ENCODE measurements at regions not wholly inside any gene's neighbourhood (a gene's known extent, or its start where the extent isn't known, plus 50 kb on each side); places are given as distances from the start of the nearest gene placed in this dataset.
A peak's percentile ranks its signal among the peaks of the same experiment; 100 is the strongest.

- Histone ChIP-seq H3K4me3 (no peak overlapping the region), H3K9me3 (no peaks in the 10 kb centered on the region), H3K27me3 (no peaks in the 10 kb centered on the region), H3K36me3 (no peaks in the 10 kb centered on the region), H3K27ac (no peak overlapping the region), H3K4me1 (no peaks in the 10 kb centered on the region)
- ATAC-seq (no peak), DNase-seq (no peak)
- in situ Hi-C loops (cut with MboI; ENCODE audit: low sequenced_read_pairs in 4 of 4) = no loop called here
- TF ChIP-seq POLR2A (IDR thresholded peaks at IDR 0.05) = no peak
- TF ChIP-seq CTCF (IDR thresholded peaks at IDR 0.05 in 4 of 5, conservative IDR thresholded peaks at IDR 0.05 in 1 of 5) = no peak
- intact Hi-C loops (cut with DNase I; ENCODE audit: low total_unique reads) = no loop called here
These were observed 239.2 kb upstream of the DDX53 start for GRCh38 chrX:22760513-22761057.

GRCh38 chrX:22788221-22788620, 211.5 kb upstream of the DDX53 start:
- no peak overlapping the region for H3K4me3 ChIP-seq
- H3K36me3 ChIP-seq = no peaks in the 10 kb centered on the region
- no peaks in the 10 kb centered on the region for H3K27me3 ChIP-seq
- H3K9me3 ChIP-seq = no peaks in the 10 kb centered on the region
- no peak for ATAC-seq
- DNase-seq = no peak
- no peaks in the 10 kb centered on the region for H3K4me1 ChIP-seq
- intact Hi-C loops (cut with DNase I; ENCODE audit: low total_unique reads) (no loop called here), in situ Hi-C loops (cut with MboI; ENCODE audit: low sequenced_read_pairs in 4 of 4) (no loop called here)
- TF ChIP-seq POLR2A (IDR thresholded peaks at IDR 0.05) = no peak
- no peak for TF ChIP-seq CTCF (IDR thresholded peaks at IDR 0.05 in 4 of 5, conservative IDR thresholded peaks at IDR 0.05 in 1 of 5)
- H3K27ac ChIP-seq = no peak overlapping the region

- Histone ChIP-seq H3K36me3 (no peaks in the 10 kb centered on the region), H3K4me1 (no peaks in the 10 kb centered on the region), H3K9me3 (no peaks in the 10 kb centered on the region), H3K27me3 (no peaks in the 10 kb centered on the region), H3K4me3 (no peak overlapping the region), H3K27ac (no peak overlapping the region)
- TF ChIP-seq POLR2A (IDR thresholded peaks at IDR 0.05) = no peak
- TF ChIP-seq CTCF (IDR thresholded peaks at IDR 0.05 in 4 of 5, conservative IDR thresholded peaks at IDR 0.05 in 1 of 5) = no peak
- ATAC-seq = no peak
- in situ Hi-C loops (cut with MboI; ENCODE audit: low sequenced_read_pairs in 4 of 4) = no loop called here
- no peak for DNase-seq
- intact Hi-C loops (cut with DNase I; ENCODE audit: low total_unique reads) = no loop called here
These were observed 204.1 kb upstream of the DDX53 start for GRCh38 chrX:22795671-22796070.

GRCh38 chrX:22800360-22800759, 199.4 kb upstream of the DDX53 start:
- DNase-seq = peak in 1 of 2 donors; percentile 23
- intact Hi-C loops (cut with DNase I; ENCODE audit: low total_unique reads) = no loop called here
- no peak for TF ChIP-seq POLR2A (IDR thresholded peaks at IDR 0.05)
- no peak for TF ChIP-seq CTCF (IDR thresholded peaks at IDR 0.05 in 4 of 5, conservative IDR thresholded peaks at IDR 0.05 in 1 of 5)
- H3K4me1 ChIP-seq = no peaks in the 10 kb centered on the region
- H3K27me3 ChIP-seq = no peaks in the 10 kb centered on the region
- in situ Hi-C loops (cut with MboI; ENCODE audit: low sequenced_read_pairs in 4 of 4) = no loop called here
- no peak for ATAC-seq
- no peaks in the 10 kb centered on the region for H3K9me3 ChIP-seq
- no peaks in the 10 kb centered on the region for H3K36me3 ChIP-seq
- no peak overlapping the region for H3K27ac ChIP-seq
- H3K4me3 ChIP-seq = no peak overlapping the region

- no peak for ATAC-seq
- no peaks in the 10 kb centered on the region for H3K4me1 ChIP-seq
These were observed 199.0 kb upstream of the DDX53 start for GRCh38 chrX:22800806-22801205.

More at GRCh38 chrX:22800806-22801205, 199.0 kb upstream of the DDX53 start:
- Histone ChIP-seq H3K36me3 (no peaks in the 10 kb centered on the region), H3K27ac (no peak overlapping the region), H3K27me3 (no peaks in the 10 kb centered on the region), H3K4me3 (no peak overlapping the region), H3K9me3 (no peaks in the 10 kb centered on the region)
- in situ Hi-C loops (cut with MboI; ENCODE audit: low sequenced_read_pairs in 4 of 4) (no loop called here), intact Hi-C loops (cut with DNase I; ENCODE audit: low total_unique reads) (no loop called here)
- no peak for DNase-seq
- TF ChIP-seq CTCF (IDR thresholded peaks at IDR 0.05 in 4 of 5, conservative IDR thresholded peaks at IDR 0.05 in 1 of 5) (no peak), POLR2A (IDR thresholded peaks at IDR 0.05) (no peak)

Measured in gastrocnemius medialis (tissue), 4 donors.